NB4 (cell line): ENCODE measurements at regions not wholly inside any gene's neighbourhood (a gene's known extent, or its start where the extent isn't known, plus 50 kb on each side); places are given as distances from the start of the nearest gene placed in this dataset.

Experiments used
- DNase-seq: peaks from one replicate; pipeline ENCODE4 v3.0.0; 2010; ENCODE audit warnings: low read depth
- H3K4me3 ChIP-seq: one replicate; pipeline ENCODE4 v1.5.1; 2011; ENCODE audit warnings: mild to moderate bottlenecking, low read depth, low read length, moderate library complexity
- MYC ChIP-seq: IDR thresholded peaks from 2 replicates; pipeline ENCODE4 v1.6.1; 2011; ENCODE audit warnings: low read depth, low read length
- POLR2A ChIP-seq: IDR thresholded peaks from 2 replicates; pipeline ENCODE4 v1.6.1; 2011; ENCODE audit warnings: mild to moderate bottlenecking; ENCODE audit not compliant: insufficient read length; ENCODE audit errors: extremely low read depth
- TF ChIP-seq, protein P1 (sequence below): IDR thresholded peaks from 2 replicates; pipeline ENCODE4 v1.6.1; 2011; ENCODE audit warnings: low read depth, low read length
- TF ChIP-seq, protein P2 (sequence below): IDR thresholded peaks from one replicate; pipeline ENCODE4 v1.5.1; 2012; ENCODE audit warnings: low read depth, low read length

DNA sequence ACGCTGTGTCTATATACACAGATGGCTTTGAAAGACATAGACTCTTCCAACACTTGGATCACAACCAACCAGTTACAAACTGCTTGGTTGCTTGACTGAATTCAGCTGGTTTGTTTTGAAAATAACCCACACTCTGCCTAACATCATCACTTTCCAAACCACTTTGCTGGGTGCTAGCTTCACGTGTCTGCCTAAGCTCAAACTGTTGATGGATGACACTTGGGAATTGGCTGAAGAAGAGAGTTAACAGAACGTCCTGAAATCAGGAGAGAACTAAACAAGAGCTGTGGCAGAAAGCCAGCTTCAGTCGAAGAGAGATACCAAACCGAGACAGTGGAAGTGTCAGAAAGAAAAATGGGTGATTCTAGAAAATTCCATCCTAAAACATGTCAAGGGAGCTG is 420.8 kb upstream of the AUTS2 start:
- no peak for TF ChIP-seq POLR2A
- TF ChIP-seq, protein P1, sequence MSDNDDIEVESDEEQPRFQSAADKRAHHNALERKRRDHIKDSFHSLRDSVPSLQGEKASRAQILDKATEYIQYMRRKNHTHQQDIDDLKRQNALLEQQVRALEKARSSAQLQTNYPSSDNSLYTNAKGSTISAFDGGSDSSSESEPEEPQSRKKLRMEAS, result no peak
- TF ChIP-seq MYC, result no peak
- TF ChIP-seq, protein P2, sequence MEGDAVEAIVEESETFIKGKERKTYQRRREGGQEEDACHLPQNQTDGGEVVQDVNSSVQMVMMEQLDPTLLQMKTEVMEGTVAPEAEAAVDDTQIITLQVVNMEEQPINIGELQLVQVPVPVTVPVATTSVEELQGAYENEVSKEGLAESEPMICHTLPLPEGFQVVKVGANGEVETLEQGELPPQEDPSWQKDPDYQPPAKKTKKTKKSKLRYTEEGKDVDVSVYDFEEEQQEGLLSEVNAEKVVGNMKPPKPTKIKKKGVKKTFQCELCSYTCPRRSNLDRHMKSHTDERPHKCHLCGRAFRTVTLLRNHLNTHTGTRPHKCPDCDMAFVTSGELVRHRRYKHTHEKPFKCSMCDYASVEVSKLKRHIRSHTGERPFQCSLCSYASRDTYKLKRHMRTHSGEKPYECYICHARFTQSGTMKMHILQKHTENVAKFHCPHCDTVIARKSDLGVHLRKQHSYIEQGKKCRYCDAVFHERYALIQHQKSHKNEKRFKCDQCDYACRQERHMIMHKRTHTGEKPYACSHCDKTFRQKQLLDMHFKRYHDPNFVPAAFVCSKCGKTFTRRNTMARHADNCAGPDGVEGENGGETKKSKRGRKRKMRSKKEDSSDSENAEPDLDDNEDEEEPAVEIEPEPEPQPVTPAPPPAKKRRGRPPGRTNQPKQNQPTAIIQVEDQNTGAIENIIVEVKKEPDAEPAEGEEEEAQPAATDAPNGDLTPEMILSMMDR, result no peak
- DNase-seq, result no peak
- H3K4me3 ChIP-seq, result no peak overlapping the region

DNA sequence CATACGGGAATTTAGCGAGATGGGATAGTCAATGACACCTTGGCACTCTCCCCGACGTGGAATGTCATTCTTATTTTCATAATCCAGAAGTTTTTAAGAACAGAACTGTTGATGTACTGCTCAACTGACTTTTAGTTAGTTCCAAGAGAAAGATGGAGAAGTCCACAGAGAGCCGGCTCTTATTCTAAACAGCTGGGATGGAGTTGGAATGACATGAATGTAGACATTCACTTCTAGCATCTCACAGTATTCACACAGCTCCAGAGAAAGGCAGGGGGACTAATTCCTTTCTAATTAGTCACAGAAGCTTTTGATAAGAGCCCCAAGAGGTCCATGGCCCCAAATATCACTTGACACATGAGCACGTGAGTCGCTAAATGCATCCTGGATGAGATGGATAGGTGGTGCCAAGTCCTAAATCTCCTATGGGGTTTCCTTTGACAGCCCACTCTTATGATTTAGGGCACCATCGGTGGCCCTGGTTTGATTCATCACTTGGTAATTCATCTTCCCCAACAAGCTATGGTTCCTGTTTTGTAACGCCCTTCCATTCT is 420.3 kb upstream of the AUTS2 start:
- no peak overlapping the region for H3K4me3 ChIP-seq
- no peak for TF ChIP-seq MYC
- TF ChIP-seq POLR2A, result no peak
- TF ChIP-seq, protein P2, result no peak
- TF ChIP-seq, protein P1, result no peak
- no peak for DNase-seq

DNA sequence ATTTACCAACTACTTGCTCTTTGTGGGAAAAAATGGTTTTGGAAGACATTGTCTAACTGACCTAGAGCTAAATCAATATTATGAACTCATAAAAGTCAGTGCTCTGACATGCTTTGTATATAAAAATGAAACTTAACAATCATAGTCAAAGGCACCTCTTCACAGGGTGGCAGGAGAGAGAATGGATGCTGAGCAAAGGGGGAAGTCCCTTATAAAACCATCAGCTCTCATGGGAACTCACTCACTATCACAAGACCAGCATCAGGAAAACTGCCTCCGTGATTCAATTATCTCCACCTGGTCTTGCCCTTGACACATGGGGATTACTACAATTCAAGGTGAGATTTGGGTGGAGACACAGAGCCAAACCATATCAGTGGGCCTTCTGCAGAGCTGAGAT is 417.6 kb upstream of the AUTS2 start:
- no peak for TF ChIP-seq MYC
- no peak for TF ChIP-seq POLR2A
- TF ChIP-seq, protein P1, result no peak
- TF ChIP-seq, protein P2, result no peak
- DNase-seq, result no peak
- H3K4me3 ChIP-seq, result no peak overlapping the region

DNA sequence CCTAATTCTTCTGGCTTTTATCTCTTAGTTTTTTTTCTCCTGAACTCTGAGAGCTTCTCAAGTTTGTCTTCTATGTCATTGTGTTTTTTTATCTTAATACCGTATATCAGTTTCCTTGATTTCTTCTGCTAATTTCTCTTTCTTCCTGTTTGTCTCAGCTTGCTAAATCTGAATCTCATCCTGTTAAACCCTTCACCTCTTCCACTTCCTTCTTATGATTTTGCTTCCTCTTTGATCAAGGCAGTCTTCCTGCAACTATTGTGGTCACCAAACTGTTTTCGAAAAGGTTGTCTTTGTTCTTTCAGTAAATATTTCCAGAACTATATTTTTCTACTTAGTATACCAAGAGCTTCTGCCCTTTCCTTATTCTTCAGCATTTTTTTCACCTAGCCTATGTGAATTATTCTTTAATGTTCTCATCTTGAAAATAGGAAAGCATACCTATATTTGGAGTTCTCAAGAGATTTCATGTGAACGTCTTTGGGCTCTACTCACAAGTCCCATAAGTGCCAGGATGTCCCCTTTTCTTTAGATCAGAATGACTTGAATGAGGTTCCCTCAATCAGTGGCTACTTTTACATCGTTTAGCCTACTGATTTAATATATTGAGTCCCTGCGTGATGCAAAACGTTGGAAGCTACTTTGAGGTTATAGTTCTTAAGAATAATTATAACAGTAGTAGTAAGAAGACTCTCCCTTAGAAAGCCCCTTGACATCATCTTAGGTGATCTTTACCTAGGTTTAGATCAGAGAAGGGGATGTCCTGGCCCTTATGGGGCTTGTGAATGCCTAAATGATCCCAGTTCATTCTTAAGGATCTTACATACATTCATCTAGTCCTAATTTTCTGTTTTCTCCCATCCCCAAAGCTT is 415.4 kb upstream of the AUTS2 start:
- no peak for DNase-seq
- TF ChIP-seq, protein P1, result no peak
- TF ChIP-seq MYC, result no peak
- TF ChIP-seq POLR2A, result no peak
- TF ChIP-seq, protein P2, result no peak
- no peak overlapping the region for H3K4me3 ChIP-seq

DNA sequence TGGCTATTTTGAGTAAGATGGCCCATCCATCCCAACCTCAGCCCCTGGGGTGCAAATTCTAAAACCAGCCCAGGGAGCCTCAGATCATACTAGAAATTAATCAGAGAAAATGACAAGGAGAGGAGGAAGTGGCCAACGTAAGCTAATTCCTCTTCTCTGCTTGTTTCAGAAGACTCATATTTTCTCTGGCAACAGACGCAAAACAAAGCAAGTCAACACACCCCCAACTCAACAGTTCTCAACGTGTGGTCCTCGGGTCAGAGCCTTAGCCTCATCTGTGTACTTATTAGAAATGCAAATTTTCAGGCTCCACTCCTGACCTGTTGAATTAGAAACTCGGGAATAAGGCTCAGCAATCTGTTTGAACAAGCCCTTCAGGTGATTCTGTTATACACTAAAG is 413.9 kb upstream of the AUTS2 start:
- no peak for DNase-seq
- H3K4me3 ChIP-seq, result no peak overlapping the region
- TF ChIP-seq POLR2A, result no peak
- TF ChIP-seq MYC, result no peak
- TF ChIP-seq, protein P1, result no peak
- TF ChIP-seq, protein P2, result no peak
